ENCODE measurements at regions not wholly inside any gene's neighbourhood (a gene's known extent, or its start where the extent isn't known, plus 50 kb on each side); places are given as distances from the start of the nearest gene placed in this dataset.

- DNase-seq (no peak), ATAC-seq (no peak)
- H3K36me3 ChIP-seq: no peaks in the 10 kb centered on the region
- intact Hi-C loops (cut with DNase I): no loop called here
- H3K27ac ChIP-seq: no peak overlapping the region
- no peak overlapping the region for H3K4me3 ChIP-seq
- TF ChIP-seq CTCF (IDR thresholded peaks at IDR 0.05): no peak
- H3K27me3 ChIP-seq: no peaks in the 10 kb centered on the region
- H3K4me1 ChIP-seq: no peaks in the 10 kb centered on the region
- no peaks in the 10 kb centered on the region for H3K9me3 ChIP-seq
Measured at GRCh38 chr2:139949242-139949972, 1169.2 kb upstream of the NXPH2 start.

- no peaks in the 10 kb centered on the region for H3K4me1 ChIP-seq
- ATAC-seq (no peak), DNase-seq (no peak)
- no peaks in the 10 kb centered on the region for H3K36me3 ChIP-seq
- TF ChIP-seq CTCF (IDR thresholded peaks at IDR 0.05): no peak
- no peak overlapping the region for H3K4me3 ChIP-seq
- no peaks in the 10 kb centered on the region for H3K9me3 ChIP-seq
- H3K27me3 ChIP-seq: no peaks in the 10 kb centered on the region
- intact Hi-C loops (cut with DNase I): no loop called here
- no peak overlapping the region for H3K27ac ChIP-seq
Measured at GRCh38 chr2:139946690-139947089, 1166.5 kb upstream of the NXPH2 start.

- no peak for TF ChIP-seq CTCF (IDR thresholded peaks at IDR 0.05)
- intact Hi-C loops (cut with DNase I): no loop called here
Measured at GRCh38 chr2:139940686-139941085, 1160.5 kb upstream of the NXPH2 start.

GRCh38 chr2:139925903-139926302 is 1145.7 kb upstream of the NXPH2 start:
- intact Hi-C loops (cut with DNase I): no loop called here
- Histone ChIP-seq H3K36me3 (no peaks in the 10 kb centered on the region), H3K9me3 (no peaks in the 10 kb centered on the region), H3K4me3 (no peak overlapping the region), H3K4me1 (no peaks in the 10 kb centered on the region), H3K27me3 (no peaks in the 10 kb centered on the region), H3K27ac (no peak overlapping the region)
- ATAC-seq (no peak), DNase-seq (no peak)
- no peak for TF ChIP-seq CTCF (IDR thresholded peaks at IDR 0.05)

More at GRCh38 chr2:139940686-139941085, 1160.5 kb upstream of the NXPH2 start:
- DNase-seq (no peak), ATAC-seq (no peak)
- Histone ChIP-seq H3K36me3 (no peaks in the 10 kb centered on the region), H3K9me3 (no peaks in the 10 kb centered on the region), H3K4me3 (no peak overlapping the region), H3K27me3 (no peaks in the 10 kb centered on the region), H3K27ac (no peak overlapping the region), H3K4me1 (no peaks in the 10 kb centered on the region)

- ATAC-seq: no peak
- no peaks in the 10 kb centered on the region for H3K27me3 ChIP-seq
- TF ChIP-seq CTCF (IDR thresholded peaks at IDR 0.05): no peak
- intact Hi-C loops (cut with DNase I): no loop called here
- no peak overlapping the region for H3K27ac ChIP-seq
- no peaks in the 10 kb centered on the region for H3K36me3 ChIP-seq
- no peak overlapping the region for H3K4me3 ChIP-seq
- H3K9me3 ChIP-seq: no peaks in the 10 kb centered on the region
- H3K4me1 ChIP-seq: no peaks in the 10 kb centered on the region
- DNase-seq: no peak
Measured at GRCh38 chr2:139924070-139924469, 1143.9 kb upstream of the NXPH2 start.

GRCh38 chr2:139918982-139919381 is 1138.8 kb upstream of the NXPH2 start:
- DNase-seq (no peak), ATAC-seq (no peak)
- Histone ChIP-seq H3K4me1 (no peaks in the 10 kb centered on the region), H3K27ac (no peak overlapping the region), H3K4me3 (no peak overlapping the region), H3K27me3 (no peaks in the 10 kb centered on the region), H3K36me3 (no peaks in the 10 kb centered on the region), H3K9me3 (no peaks in the 10 kb centered on the region)
- TF ChIP-seq CTCF (IDR thresholded peaks at IDR 0.05): no peak
- intact Hi-C loops (cut with DNase I): no loop called here

All from upper lobe of right lung (tissue), 1 donor.